Stimulated activated CD8-positive, alpha-beta memory T cell treated with anti-CD3 and anti-CD28 coated beads, Interleukin-7, amount 100 ng/mL, for 48 hours (primary cell): ENCODE measurements at regions not wholly inside any gene's neighbourhood (a gene's known extent, or its start where the extent isn't known, plus 50 kb on each side); places are given as distances from the start of the nearest gene placed in this dataset.
"Not testable (repeated sequence)": the region's sequence is repeated elsewhere in the genome, so short reads cannot be mapped to it uniquely, and the experiment has no call there.

ENCODE experiments used
- DNase-seq, 2 donors: peaks; one replicate each; pipeline ENCODE4 v3.0.0-alpha.2; 2020; ENCODE audit warnings: low read depth in 1 of 2; ENCODE audit errors: extremely low read depth in 1 of 2

DNA sequence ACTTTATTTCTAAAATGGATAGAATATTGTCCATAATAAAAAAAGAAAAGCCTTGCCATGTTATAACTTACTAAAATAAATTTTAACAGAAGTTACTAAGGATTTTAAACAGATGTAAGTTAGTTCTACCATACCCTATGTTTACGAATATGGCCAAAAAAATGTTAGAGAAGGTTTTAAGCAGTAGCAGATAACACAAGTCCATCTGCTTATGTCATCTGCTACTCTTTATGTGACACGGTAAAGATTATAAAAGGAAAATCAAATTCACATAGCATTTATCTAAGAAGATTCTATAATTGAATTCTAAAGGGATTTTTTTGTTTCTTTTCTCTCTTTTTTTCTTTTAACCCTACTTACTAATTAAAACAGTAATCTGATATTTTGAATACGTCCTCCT lies 114.2 kb upstream of the MIR17HG start:
- DNase-seq, result no peak

- no peak for DNase-seq
These were observed 111.3 kb upstream of the MIR17HG start for GRCh38 chr13:91236182-91236581.

DNA sequence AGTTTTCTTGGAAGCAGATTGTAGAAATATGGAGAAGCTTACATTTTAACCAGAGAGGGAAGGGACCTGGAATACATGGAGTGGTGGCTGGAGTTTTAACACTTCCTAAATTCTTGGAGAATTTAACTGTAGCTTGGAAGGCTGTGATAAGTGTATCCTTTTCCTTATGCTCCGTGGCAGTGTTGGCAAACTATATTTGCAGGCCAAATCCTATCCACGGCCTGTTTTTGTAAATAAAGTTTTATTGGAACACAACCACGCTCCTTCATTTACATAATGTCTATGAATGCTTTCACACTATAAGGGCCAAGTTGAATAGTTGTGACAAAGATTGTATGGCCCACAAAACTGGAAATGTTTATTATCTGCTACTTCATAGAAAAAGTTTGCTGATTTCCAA lies 110.6 kb upstream of the MIR17HG start:
- no peak for DNase-seq

DNA sequence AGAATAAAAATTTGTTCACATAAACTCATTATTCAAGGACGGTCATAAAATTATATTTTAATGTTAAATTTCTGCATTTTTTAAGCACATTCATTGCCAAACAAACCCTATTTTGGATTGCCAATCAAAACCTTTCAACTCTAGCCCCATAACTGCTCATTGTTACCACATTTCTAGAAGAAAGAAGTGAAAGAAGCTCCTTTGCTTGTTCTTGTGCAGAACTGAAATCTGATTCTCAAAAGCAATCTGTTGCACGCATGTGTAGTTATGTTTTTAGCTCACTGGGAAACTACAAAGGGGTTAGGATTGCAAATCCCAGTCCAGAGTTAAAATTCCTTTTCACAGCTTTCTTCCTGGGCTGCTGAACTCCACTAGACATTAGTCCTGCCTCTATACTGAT lies 109.5 kb upstream of the MIR17HG start:
- DNase-seq, result no peak

- no peak for DNase-seq
These were observed 107.1 kb upstream of the MIR17HG start for GRCh38 chr13:91240341-91240740.

GRCh38 chr13:91241221-91241933 lies 106.1 kb upstream of the MIR17HG start:
- DNase-seq, result no peak

- DNase-seq, result no peak
These were observed 104.8 kb upstream of the MIR17HG start for GRCh38 chr13:91242652-91243051.

DNA sequence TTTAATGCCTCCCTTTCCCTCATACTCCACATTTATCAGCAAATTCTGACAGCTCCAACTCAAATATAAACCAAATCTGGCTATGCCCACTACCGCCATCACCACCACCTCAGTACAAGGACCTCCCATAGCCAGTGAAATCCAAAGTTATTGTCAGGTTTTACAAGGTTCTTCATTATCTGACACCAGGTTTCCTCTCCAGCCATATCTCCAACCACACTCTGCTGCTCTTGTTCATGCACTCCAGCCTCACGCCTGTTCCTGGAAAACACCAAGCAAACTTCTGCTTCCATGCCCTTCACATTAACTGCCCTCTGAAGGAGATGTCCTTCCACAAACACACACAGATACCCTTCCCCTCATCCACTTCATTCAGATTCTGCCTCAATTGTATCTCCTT lies 102.2 kb upstream of the MIR17HG start:
- DNase-seq, result no peak

DNA sequence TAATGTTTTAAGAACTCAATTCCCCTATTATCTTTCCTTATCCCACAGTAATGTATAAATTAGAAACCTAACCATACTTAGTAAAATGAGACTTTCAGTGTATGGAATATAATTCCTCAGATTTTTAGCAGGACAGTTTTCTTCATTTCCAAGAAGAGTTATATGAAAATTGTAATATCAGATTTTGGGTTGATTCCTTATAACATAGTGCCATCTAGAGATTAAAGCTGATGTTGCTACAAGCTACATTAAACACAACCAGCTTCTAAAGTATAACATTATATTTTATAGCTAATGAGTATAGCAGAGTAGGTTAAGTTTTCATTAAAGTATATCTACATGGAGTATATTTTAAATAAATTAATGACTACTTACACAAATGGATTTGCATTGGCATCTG lies 99.7 kb upstream of the MIR17HG start:
- DNase-seq, result no peak

- DNase-seq, result no peak
These were observed 99.2 kb upstream of the MIR17HG start for GRCh38 chr13:91248249-91248648.

- DNase-seq, result no peak
These were observed 98.1 kb upstream of the MIR17HG start for GRCh38 chr13:91249370-91249769.

DNA sequence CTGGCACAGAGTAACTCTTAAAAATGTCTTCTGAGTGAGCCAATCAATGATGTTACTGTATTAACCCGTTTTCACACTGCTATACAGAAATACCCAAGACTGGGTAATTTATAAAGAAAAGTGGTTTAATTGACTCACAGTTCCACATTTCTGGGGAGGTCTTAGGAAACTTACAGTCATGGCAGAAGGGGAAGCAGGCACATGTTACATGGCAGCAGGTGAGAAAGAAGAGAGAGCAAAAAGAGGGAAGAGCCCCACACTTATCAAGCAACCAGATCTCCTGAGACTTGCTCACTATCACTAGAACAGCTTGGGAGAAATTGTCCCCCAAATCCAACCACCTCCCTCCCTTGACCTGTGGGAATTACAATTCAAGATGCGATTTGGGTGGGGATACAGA lies 97.6 kb upstream of the MIR17HG start:
- no peak for DNase-seq

GRCh38 chr13:91251573-91251972 lies 95.9 kb upstream of the MIR17HG start:
- not testable (repeated sequence) for DNase-seq

DNA sequence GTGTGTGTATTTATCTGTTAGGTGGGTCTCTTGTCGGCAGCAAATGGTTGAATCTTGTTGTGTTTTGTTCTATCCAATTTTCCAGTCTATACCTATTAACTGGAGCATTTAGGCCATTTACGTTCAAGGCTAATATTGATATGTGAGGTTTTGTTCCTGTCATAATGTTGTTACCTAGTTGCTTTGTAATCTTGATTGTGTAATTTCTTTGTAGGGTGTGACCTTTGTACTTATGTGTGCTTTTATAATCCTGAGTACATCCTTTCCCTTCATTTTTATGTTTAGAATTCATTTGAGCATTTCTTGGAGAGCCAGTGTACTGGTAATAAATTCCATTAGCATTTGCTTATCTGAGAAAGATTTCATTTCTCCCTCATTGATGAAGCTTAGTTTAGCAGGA lies 83.0 kb upstream of the MIR17HG start:
- DNase-seq, result no peak

DNA sequence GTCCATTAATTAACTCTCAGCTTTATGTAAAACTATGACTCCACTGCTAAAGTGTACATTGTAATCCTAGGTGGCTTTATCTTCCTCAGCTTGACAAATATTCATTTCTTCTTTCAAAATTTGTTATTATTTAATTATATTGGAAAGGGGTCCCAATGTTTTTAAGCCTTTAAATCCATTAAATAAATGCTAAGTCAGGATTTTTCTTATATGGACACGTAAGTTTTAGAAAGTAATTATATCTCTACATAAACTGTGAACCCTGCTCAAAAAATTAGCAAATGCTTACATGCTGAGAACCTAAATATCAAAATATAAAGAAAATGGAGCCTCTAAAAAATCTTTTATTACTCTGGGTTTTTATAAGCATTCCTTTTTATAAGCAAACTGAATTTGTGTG lies 78.2 kb upstream of the MIR17HG start:
- DNase-seq, result no peak

GRCh38 chr13:91270031-91270430 lies 77.5 kb upstream of the MIR17HG start:
- no peak for DNase-seq

- DNase-seq, result no peak
These were observed 75.2 kb upstream of the MIR17HG start for GRCh38 chr13:91272235-91272777.

GRCh38 chr13:91273675-91274074 lies 73.8 kb upstream of the MIR17HG start:
- no peak for DNase-seq

- DNase-seq, result no peak
These were observed 70.3 kb upstream of the MIR17HG start for GRCh38 chr13:91277013-91277676.

GRCh38 chr13:91278291-91278690 lies 69.2 kb upstream of the MIR17HG start:
- no peak for DNase-seq

DNA sequence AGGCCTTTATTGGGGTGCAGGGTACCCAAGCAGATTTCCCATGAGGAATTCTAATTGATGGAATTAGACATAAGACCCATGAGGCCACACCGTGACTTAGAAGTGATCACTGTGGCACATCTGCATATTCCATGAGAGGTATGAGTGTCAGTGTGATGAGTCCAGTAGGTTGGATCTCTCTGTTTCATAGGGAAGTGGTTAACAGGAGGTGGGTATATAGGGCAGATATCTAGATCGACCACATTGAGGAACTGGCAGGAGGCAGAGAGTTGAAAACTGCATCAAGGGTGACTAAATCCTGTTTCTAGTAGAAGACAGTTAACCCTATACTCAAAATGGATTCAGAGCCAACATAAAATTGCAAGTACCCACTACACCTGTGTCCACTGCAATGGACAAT lies 68.6 kb upstream of the MIR17HG start:
- no peak for DNase-seq

GRCh38 chr13:91280801-91281200 lies 66.7 kb upstream of the MIR17HG start:
- no peak for DNase-seq
